ENCODE measurements at regions not wholly inside any gene's neighbourhood (a gene's known extent, or its start where the extent isn't known, plus 50 kb on each side); places are given as distances from the start of the nearest gene placed in this dataset.

DNA sequence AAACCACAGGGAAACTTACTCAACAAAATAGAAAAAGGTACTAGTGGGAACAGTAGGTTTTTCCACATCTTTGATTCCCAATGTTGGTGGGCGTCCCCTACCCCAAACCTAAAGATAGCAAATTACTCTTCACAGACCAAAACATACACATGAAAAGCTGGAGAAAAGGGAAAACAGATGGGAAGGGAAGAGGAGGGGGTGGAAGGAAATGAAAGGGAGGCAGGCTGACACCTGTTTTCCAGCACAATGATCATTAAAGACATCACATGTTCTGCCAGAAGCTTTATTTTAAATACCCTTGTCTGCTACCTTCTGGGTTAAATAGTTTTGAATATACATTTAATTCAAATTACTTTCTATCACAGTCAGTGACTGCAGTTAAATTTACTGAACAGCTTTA is 1617.9 kb upstream of the SEL1L start:
- H3K4me3 Mint-ChIP-seq, result no peak overlapping the region
- Histone ChIP-seq H4K20me1 (replicated peaks; ENCODE audit: insufficient read depth) (no peaks in the 10 kb centered on the region), H3K9me2 (ENCODE audit: insufficient read depth) (0 out of 2 replicates have a peak, but pooled peaks cover 5% of the 10 kb centered on the region), H3K27ac (ENCODE audit: low read depth) (no peak overlapping the region), H3K4me1 (ENCODE audit: insufficient read depth) (no peaks in the 10 kb centered on the region), H3K4me3 (no peak overlapping the region), H3K4me2 (no peak overlapping the region), H3K79me2 (replicated peaks; ENCODE audit: insufficient read depth) (no peaks in the 10 kb centered on the region), H2AFZ (no peak overlapping the region), H3K27me3 (ENCODE audit: insufficient read depth) (no peaks in the 10 kb centered on the region), H3K36me3 (ENCODE audit: insufficient read depth) (no peaks in the 10 kb centered on the region), H3F3A (replicated peaks; ENCODE audit: low read depth) (no peaks in the 10 kb centered on the region)
- ATAC-seq, result no peak
- H3K9me3 Mint-ChIP-seq, result no peaks in the 10 kb centered on the region
- no peaks in the 10 kb centered on the region for H3K27me3 Mint-ChIP-seq (ENCODE audit: insufficient read depth, low read depth, poor library complexity)
- TF ChIP-seq EZH2 (IDR thresholded peaks at IDR 0.05; ENCODE audit: low read depth, unreplicated experiment) (no peak), JUNB (IDR thresholded peaks at IDR 0.05; ENCODE audit: unreplicated experiment) (no peak), NANOG (IDR thresholded peaks at IDR 0.05; ENCODE audit: borderline replicate concordance) (no peak), ZNF331 (CRISPR knock-in tag; IDR thresholded peaks at IDR 0.05; ENCODE audit: low read depth) (no peak), EZH2phosphoT487 (IDR thresholded peaks at IDR 0.05; ENCODE audit: unreplicated experiment) (no peak), CREB1 (CRISPR knock-in tag; IDR thresholded peaks at IDR 0.05; ENCODE audit: low read depth) (no peak), ETS1 (IDR thresholded peaks at IDR 0.05) (no peak), REST (IDR thresholded peaks at IDR 0.05; ENCODE audit: unreplicated experiment) (no peak), ZNF462 (CRISPR knock-in tag; IDR thresholded peaks at IDR 0.05) (no peak), STAT1 (IDR thresholded peaks at IDR 0.05; ENCODE audit: unreplicated experiment) (no peak), CTCF (conservative IDR thresholded peaks at IDR 0.05; ENCODE audit: low read depth in 2 of 2) (no peak), ZNF114 (CRISPR knock-in tag; IDR thresholded peaks at IDR 0.05) (no peak), POLR2AphosphoS5 (IDR thresholded peaks at IDR 0.05; ENCODE audit: low read depth) (no peak)
- H3K27ac Mint-ChIP-seq, result no peak overlapping the region
- peak; percentile 15 for DNase-seq (ENCODE audit: low spot score)
- H3K36me3 Mint-ChIP-seq (ENCODE audit: low read depth), result no peaks in the 10 kb centered on the region
- no peaks in the 10 kb centered on the region; the same call in 2 of the 3 replicates for H3K4me1 Mint-ChIP-seq

All from GM23338 (cell line).